ENCODE measurements at regions not wholly inside any gene's neighbourhood (a gene's known extent, or its start where the extent isn't known, plus 50 kb on each side); places are given as distances from the start of the nearest gene placed in this dataset.

- no peak for TF ChIP-seq GATA2 (CRISPR knock-in tag; IDR thresholded peaks at IDR 0.05)
- no peak for TF ChIP-seq FOSL2 (IDR thresholded peaks at IDR 0.05; ENCODE audit: borderline replicate concordance, low read depth)
Observed at GRCh38 chr11:93929407-93929806, 79.0 kb upstream of the VSTM5 start (continued).

- Histone ChIP-seq H3F3A (replicated peaks; ENCODE audit: insufficient read depth) (no peaks in the 10 kb centered on the region), H3K4me3 (ENCODE audit: low read depth in 2 of 2, low read length in 1 of 2) (no peak overlapping the region), H3K9ac (no peak overlapping the region), H3K36me3 (replicated peaks in 1 of 2; ENCODE audit: control insufficient read depth in 1 of 2, insufficient read depth in 2 of 2, low read length in 1 of 2) (no peaks in the 10 kb centered on the region), H4K20me1 (ENCODE audit: insufficient read depth) (no peaks in the 10 kb centered on the region), H3K79me2 (ENCODE audit: insufficient read depth) (no peaks in the 10 kb centered on the region), H3K9me2 (no peaks in the 10 kb centered on the region), H2AFZ (ENCODE audit: low read depth) (no peak overlapping the region), H3K9me3 (no peaks in the 10 kb centered on the region), H3K4me1 (ENCODE audit: control insufficient read depth in 1 of 2, insufficient read depth in 2 of 2, low read depth in 1 of 2, low read length in 1 of 2) (peaks cover 0 to 10% of the 10 kb centered on the region in 2 experiments; a peak in 1 of 4 replicates), H3K27ac (ENCODE audit: low read depth in 2 of 2, low read length in 1 of 2) (no peak overlapping the region), H3K27me3 (ENCODE audit: insufficient read depth) (no peaks in the 10 kb centered on the region), H3K4me2 (no peak overlapping the region)
- no peak for TF ChIP-seq EP300 (IDR thresholded peaks at IDR 0.05; ENCODE audit: borderline replicate concordance in 1 of 2, low read depth in 1 of 2, low read length in 1 of 2)
- TF ChIP-seq FOXJ3 (CRISPR knock-in tag; IDR thresholded peaks at IDR 0.05): no peak
- TF ChIP-seq IRF3 (IDR thresholded peaks at IDR 0.05; ENCODE audit: low read depth, low read length): no peak
- TF ChIP-seq NFIC (IDR thresholded peaks at IDR 0.05; ENCODE audit: borderline replicate concordance): no peak
- TF ChIP-seq MXI1 (IDR thresholded peaks at IDR 0.05; ENCODE audit: low read depth, low read length): no peak
- TF ChIP-seq TAF1 (IDR thresholded peaks at IDR 0.05; ENCODE audit: borderline replicate concordance, low read depth, low read length): no peak
- no peak for TF ChIP-seq FOXM1 (IDR thresholded peaks at IDR 0.05; ENCODE audit: low read depth)
- no peak for TF ChIP-seq MAX (IDR thresholded peaks at IDR 0.05; ENCODE audit: low read depth)
- no peak for TF ChIP-seq TCF12 (IDR thresholded peaks at IDR 0.05)
- TF ChIP-seq SMC3 (IDR thresholded peaks at IDR 0.05; ENCODE audit: low read depth, low read length): no peak
- TF ChIP-seq SIN3A (IDR thresholded peaks at IDR 0.05; ENCODE audit: borderline replicate concordance, low read depth, low read length): no peak
- TF ChIP-seq REST (IDR thresholded peaks at IDR 0.05; ENCODE audit: low read depth, low read length): no peak
- TF ChIP-seq USF1 (IDR thresholded peaks at IDR 0.05; ENCODE audit: borderline replicate concordance, low read depth): no peak
- no peak for TF ChIP-seq RAD21 (IDR thresholded peaks at IDR 0.05; ENCODE audit: low read length)
- no peak for TF ChIP-seq EZH2phosphoT487 (IDR thresholded peaks at IDR 0.05; ENCODE audit: borderline replicate concordance, low read depth)
- no peak for TF ChIP-seq RFX5 (IDR thresholded peaks at IDR 0.05; ENCODE audit: low read length)
- no peak for TF ChIP-seq CHD2 (IDR thresholded peaks at IDR 0.05; ENCODE audit: low read length, partially characterized antibody)
- TF ChIP-seq FOSL2 (IDR thresholded peaks at IDR 0.05; ENCODE audit: borderline replicate concordance, low read depth): no peak
- no peak for TF ChIP-seq RXRA (IDR thresholded peaks at IDR 0.05; ENCODE audit: borderline replicate concordance, low read depth)
- TF ChIP-seq MEF2A (IDR thresholded peaks at IDR 0.05; ENCODE audit: borderline replicate concordance, low read depth): no peak
- CTCF ChIA-PET: no interaction called here
- no peak for DNase-seq
- POLR2A ChIA-PET: no interaction called here
- WGBS (ENCODE audit: low lambda C conversion rate): 15% methylated on average over 3 of the region's 3 CpGs
Observed at GRCh38 chr11:93933230-93933629, 82.8 kb upstream of the VSTM5 start.
